Endothelial cell of umbilical vein (primary cell): ENCODE measurements at regions not wholly inside any gene's neighbourhood (a gene's known extent, or its start where the extent isn't known, plus 50 kb on each side); places are given as distances from the start of the nearest gene placed in this dataset.

Experiments used
- POLR2AphosphoS5 ChIP-seq: IDR thresholded peaks from 2 replicates; pipeline ENCODE4 v1.6.1; 2012; ENCODE audit warnings: low read depth, mild to moderate bottlenecking, control low read depth, low read length, moderate library complexity; ENCODE audit not compliant: insufficient read depth
- TF ChIP-seq, protein P1 (sequence below), 2 donors: IDR thresholded peaks; 1 replicate in 1 of 2; 2 replicates in 1 of 2; pipeline ENCODE4 v1.5.1; 2011; ENCODE audit warnings: low read length in 2 of 2, mild to moderate bottlenecking in 2 of 2, moderate library complexity in 2 of 2, control low read depth in 1 of 2, inconsistent platforms in 1 of 2, low read depth in 1 of 2; ENCODE audit not compliant: insufficient read depth in 1 of 2; ENCODE audit errors: extremely low read depth in 1 of 2

DNA sequence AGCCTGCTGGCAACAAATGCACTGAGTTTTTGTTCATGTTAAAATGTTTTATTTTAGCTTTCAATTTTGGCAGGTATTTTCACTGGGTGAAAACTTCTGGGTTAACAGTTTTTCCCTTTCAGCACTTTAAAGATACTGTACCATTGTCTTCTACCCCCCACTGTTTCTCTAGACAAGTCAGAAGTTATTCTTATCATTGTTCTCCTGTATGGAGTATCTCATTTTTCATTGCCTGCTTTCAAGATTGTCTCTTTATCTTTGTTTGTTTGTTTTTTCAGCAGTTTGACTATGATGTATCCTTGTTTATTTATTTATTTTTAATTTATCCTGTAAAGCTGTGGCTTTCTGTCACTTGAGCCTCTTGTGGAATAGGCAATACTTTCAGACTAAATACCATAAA lies 277.0 kb downstream of the ICOS start:
- TF ChIP-seq POLR2AphosphoS5: no peak
- TF ChIP-seq, protein P1, sequence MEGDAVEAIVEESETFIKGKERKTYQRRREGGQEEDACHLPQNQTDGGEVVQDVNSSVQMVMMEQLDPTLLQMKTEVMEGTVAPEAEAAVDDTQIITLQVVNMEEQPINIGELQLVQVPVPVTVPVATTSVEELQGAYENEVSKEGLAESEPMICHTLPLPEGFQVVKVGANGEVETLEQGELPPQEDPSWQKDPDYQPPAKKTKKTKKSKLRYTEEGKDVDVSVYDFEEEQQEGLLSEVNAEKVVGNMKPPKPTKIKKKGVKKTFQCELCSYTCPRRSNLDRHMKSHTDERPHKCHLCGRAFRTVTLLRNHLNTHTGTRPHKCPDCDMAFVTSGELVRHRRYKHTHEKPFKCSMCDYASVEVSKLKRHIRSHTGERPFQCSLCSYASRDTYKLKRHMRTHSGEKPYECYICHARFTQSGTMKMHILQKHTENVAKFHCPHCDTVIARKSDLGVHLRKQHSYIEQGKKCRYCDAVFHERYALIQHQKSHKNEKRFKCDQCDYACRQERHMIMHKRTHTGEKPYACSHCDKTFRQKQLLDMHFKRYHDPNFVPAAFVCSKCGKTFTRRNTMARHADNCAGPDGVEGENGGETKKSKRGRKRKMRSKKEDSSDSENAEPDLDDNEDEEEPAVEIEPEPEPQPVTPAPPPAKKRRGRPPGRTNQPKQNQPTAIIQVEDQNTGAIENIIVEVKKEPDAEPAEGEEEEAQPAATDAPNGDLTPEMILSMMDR (IDR thresholded peaks at IDR 0.05; ENCODE audit: extremely low read depth in 1 of 2, insufficient read depth in 1 of 2, low read depth in 1 of 2, low read length in 2 of 2): no peak
